HEK293T (cell line): ENCODE measurements at regions not wholly inside any gene's neighbourhood (a gene's known extent, or its start where the extent isn't known, plus 50 kb on each side); places are given as distances from the start of the nearest gene placed in this dataset.
"Not testable (repeated sequence)": the region's sequence is repeated elsewhere in the genome, so short reads cannot be mapped to it uniquely, and the experiment has no call there.

Experiments used
- ARNT ChIP-seq: fragments of 450-650 bp; IDR thresholded peaks from 2 replicates; pipeline ENCODE4 v1.6.1; 2017; ENCODE audit warnings: mild to moderate bottlenecking
- BHLHE40 ChIP-seq: fragments of 450-650 bp; IDR thresholded peaks from 2 replicates; pipeline ENCODE4 v1.6.1; 2016; ENCODE audit warnings: mild to moderate bottlenecking, moderate library complexity, borderline replicate concordance
- ELF4 ChIP-seq: fragments of 450-650 bp; IDR thresholded peaks from 2 replicates; pipeline ENCODE4 v1.6.1; 2017; ENCODE audit warnings: antibody characterized with exemption
- FOXA1 ChIP-seq: fragments of 450-650 bp; IDR thresholded peaks from 2 replicates; pipeline ENCODE4 v1.6.1; 2016; ENCODE audit warnings: mild to moderate bottlenecking
- FOXK2 ChIP-seq: fragments of 450-650 bp; IDR thresholded peaks from 2 replicates; pipeline ENCODE4 v1.6.1; 2016; ENCODE audit warnings: mild to moderate bottlenecking
- FOXM1 ChIP-seq: fragments of 450-650 bp; IDR thresholded peaks from 2 replicates; pipeline ENCODE4 v1.6.1; 2017; ENCODE audit warnings: mild to moderate bottlenecking, borderline replicate concordance
- HDGF ChIP-seq: fragments of 450-650 bp; IDR thresholded peaks from 2 replicates; pipeline ENCODE4 v1.6.1; 2017; ENCODE audit warnings: antibody characterized with exemption, borderline replicate concordance
- NFRKB ChIP-seq: fragments of 450-650 bp; IDR thresholded peaks from 2 replicates; pipeline ENCODE4 v1.6.1; 2016; ENCODE audit warnings: mild to moderate bottlenecking, moderate library complexity
- SP1 ChIP-seq: fragments of 450-650 bp; IDR thresholded peaks from 2 replicates; pipeline ENCODE4 v1.6.1; 2017
- SUZ12 ChIP-seq: fragments of 450-650 bp; IDR thresholded peaks from 2 replicates; pipeline ENCODE4 v1.6.1; 2016; ENCODE audit warnings: mild to moderate bottlenecking
- TARDBP ChIP-seq: fragments of 450-650 bp; IDR thresholded peaks from 2 replicates; pipeline ENCODE4 v1.6.1; 2016
- ZNF384 ChIP-seq: fragments of 450-650 bp; IDR thresholded peaks from 2 replicates; pipeline ENCODE4 v1.6.1; 2016

DNA sequence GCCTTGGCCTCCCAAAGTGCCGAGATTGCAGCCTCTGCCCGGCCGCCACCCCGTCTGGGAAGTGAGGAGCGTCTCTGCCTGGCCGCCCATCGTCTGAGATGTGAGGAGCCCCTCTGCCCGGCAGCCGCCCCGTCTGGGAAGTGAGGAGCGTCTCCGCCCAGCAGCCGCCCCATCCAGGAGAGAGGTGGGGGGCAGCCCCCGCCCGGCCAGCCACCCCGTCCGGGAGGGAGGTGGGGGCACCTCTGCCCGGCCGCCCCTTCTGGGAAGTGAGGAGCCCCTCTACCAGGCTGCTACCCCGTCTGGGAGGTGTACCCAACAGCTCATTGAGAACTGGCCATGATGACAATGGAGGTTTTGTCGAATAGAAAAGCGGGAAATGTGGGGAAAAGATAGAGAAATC is 1530.9 kb downstream of the REEP3 start:
- not testable (repeated sequence) for TF ChIP-seq FOXM1, BHLHE40, SP1, FOXK2, ELF4, HDGF, FOXA1, ZNF384, SUZ12, NFRKB, TARDBP, ARNT
